Glutamatergic neuron (in vitro differentiated cells): ENCODE measurements at regions not wholly inside any gene's neighbourhood (a gene's known extent, or its start where the extent isn't known, plus 50 kb on each side); places are given as distances from the start of the nearest gene placed in this dataset.

Source experiments
- DNase-seq: peaks from one replicate; pipeline ENCODE4 v3.0.0; 2022
- H3K27ac Mint-ChIP-seq: one replicate; pipeline ENCODE4 v1.8.0; 2020; ENCODE audit warnings: mild to moderate bottlenecking, mixed read lengths, inconsistent platforms; ENCODE audit not compliant: unreplicated experiment
- H3K27me3 Mint-ChIP-seq: one replicate; pipeline ENCODE4 v1.8.0; 2020; ENCODE audit warnings: mild to moderate bottlenecking, moderate library complexity, mixed read lengths, inconsistent platforms; ENCODE audit not compliant: unreplicated experiment
- H3K36me3 Mint-ChIP-seq: one replicate; pipeline ENCODE4 v1.8.0; 2020; ENCODE audit warnings: mild to moderate bottlenecking, mixed read lengths, inconsistent platforms; ENCODE audit not compliant: unreplicated experiment
- H3K4me1 Mint-ChIP-seq: one replicate; pipeline ENCODE4 v1.8.0; 2020; ENCODE audit warnings: mild to moderate bottlenecking, low read depth, mixed read lengths, inconsistent platforms; ENCODE audit not compliant: unreplicated experiment
- H3K4me3 Mint-ChIP-seq: one replicate; pipeline ENCODE4 v1.8.0; 2020; ENCODE audit warnings: mild to moderate bottlenecking, mixed read lengths, inconsistent platforms; ENCODE audit not compliant: unreplicated experiment
- H3K9me3 Mint-ChIP-seq: one replicate; pipeline ENCODE4 v1.8.0; 2020; ENCODE audit warnings: mild to moderate bottlenecking, moderate library complexity, mixed read lengths, inconsistent platforms; ENCODE audit not compliant: unreplicated experiment
- CTCF ChIP-seq: fragments of 200-600 bp; sonication (generic); IDR thresholded peaks from one replicate; pipeline ENCODE4 v1.5.0; 2021; ENCODE audit not compliant: partially characterized antibody, unreplicated experiment

DNA sequence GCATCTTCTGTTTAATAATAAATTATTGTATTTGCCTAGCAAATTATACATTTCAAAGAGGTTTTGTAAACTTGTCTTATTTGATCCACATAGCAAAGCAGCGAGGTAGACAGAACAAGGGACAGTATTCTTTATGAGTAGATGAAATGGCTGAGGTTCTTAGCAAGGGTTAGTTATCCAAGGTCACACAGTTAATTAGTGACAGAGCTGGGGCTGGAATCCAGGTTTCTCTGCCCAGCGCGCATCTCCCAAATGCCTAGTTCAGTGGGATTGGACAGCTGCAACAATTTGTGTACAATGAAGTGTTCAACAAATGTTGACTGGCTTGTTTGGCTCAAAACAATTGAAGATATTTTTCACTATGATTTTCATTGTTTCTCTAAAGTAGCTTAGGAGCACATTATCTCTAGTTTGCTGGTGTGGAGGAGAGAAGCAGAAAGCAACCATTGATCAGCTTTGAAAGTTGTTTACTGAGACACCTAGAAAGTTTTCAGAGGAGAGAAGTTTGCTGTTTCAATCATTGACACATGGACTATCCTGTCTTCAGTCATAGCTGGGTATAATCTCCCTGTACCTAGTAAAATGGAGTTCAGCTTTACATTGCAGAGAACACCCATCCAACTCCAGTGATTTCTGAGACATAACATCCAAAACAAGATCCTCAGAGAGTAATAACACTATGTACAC lies 270.6 kb downstream of the FAT3 start:
- Mint-ChIP-seq H3K4me1 (no peaks in the 10 kb centered on the region), H3K27me3 (peaks cover 2% of the 10 kb centered on the region), H3K36me3 (no peaks in the 10 kb centered on the region), H3K4me3 (no peak overlapping the region), H3K27ac (no peak overlapping the region), H3K9me3 (no peaks in the 10 kb centered on the region)
- DNase-seq: no peak
- no peak for TF ChIP-seq CTCF

GRCh38 chr11:92500453-92500852 lies 275.8 kb downstream of the FAT3 start:
- H3K4me1 Mint-ChIP-seq: peaks cover 15% of the 10 kb centered on the region
- TF ChIP-seq CTCF: no peak
- no peaks in the 10 kb centered on the region for H3K27me3 Mint-ChIP-seq
- no peak for DNase-seq
- peaks cover 1% of the 10 kb centered on the region for H3K9me3 Mint-ChIP-seq
- no peaks in the 10 kb centered on the region for H3K36me3 Mint-ChIP-seq
- no peak overlapping the region for H3K27ac Mint-ChIP-seq
- H3K4me3 Mint-ChIP-seq: no peak overlapping the region

DNA sequence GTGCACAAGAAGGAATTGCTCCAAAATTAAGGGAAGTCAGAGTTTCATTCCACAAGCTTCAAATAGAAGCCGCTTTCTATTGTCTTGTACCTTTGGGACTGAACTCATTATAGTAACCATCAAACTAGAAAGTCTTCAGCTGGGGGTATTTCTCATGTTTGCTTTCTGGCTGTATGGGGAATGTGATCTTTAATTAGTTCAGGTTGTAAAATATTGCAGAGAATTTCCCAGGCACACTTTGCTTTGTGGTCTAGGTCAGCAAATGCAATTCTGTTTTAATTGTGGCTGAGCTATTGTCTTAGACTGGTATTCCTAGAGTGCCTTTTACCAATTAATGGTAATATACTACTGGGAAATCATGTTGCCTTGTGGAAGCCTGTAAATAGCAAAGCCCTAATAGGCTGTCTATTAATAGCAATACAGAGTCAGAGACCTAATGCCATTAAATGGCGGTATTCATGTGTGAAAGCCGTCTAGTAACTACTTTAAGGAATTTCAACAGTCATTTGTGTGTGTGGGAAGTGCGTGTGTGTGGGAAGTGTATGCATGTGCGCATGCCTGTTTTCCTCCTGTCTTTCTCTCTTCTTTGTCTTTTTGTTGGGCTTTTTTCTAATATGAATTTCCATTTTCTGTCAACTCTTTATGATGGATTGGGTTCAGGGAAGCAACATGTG lies 276.6 kb downstream of the FAT3 start:
- no peak for TF ChIP-seq CTCF
- no peak for DNase-seq
- Mint-ChIP-seq H3K9me3 (peaks cover 1% of the 10 kb centered on the region), H3K27me3 (no peaks in the 10 kb centered on the region), H3K27ac (no peak overlapping the region), H3K4me1 (peaks cover 15% of the 10 kb centered on the region), H3K4me3 (no peak overlapping the region), H3K36me3 (no peaks in the 10 kb centered on the region)

DNA sequence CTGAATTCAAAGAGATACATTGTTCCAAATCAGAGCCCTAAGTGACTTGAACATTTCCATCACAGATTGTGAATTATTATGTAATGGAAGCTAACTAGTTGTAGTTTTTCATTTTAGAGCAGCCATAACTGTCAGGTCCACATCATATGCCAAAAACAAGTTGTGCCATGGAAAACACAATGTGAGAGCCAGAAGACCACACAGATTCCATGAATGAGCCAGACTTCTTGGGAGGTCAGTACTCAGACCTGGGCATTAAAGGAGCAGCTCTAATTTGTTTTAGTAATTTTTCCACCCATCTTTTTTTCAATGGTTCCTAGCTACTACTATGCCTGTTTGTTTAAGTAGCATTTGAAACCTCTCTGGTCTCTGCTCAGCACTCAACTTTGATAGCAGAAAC lies 279.4 kb downstream of the FAT3 start:
- Mint-ChIP-seq H3K4me3 (no peak overlapping the region), H3K27me3 (no peaks in the 10 kb centered on the region), H3K4me1 (peaks cover 15% of the 10 kb centered on the region), H3K36me3 (no peaks in the 10 kb centered on the region), H3K27ac (no peak overlapping the region), H3K9me3 (peaks cover 1% of the 10 kb centered on the region)
- TF ChIP-seq CTCF: no peak
- DNase-seq: no peak

DNA sequence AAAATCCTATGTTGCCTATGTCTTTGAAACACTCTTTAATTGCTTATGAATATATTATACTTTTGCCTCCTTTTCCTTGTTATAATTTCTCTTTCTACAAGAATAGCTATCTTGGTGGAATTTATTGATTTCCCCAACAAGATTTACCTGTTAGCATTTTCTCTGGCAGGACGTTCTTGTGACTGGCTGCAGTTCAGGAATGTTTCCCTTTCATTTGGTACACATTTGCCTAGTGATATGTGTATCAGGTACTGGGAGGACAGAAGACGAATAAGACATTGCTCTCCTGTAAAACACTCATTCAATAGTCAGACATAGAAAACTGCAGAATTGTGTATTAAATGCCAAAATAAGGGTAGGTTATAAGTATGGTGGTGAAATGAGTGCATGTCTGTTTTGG lies 279.9 kb downstream of the FAT3 start:
- H3K27ac Mint-ChIP-seq: no peak overlapping the region
- TF ChIP-seq CTCF: no peak
- no peak for DNase-seq
- peaks cover 1% of the 10 kb centered on the region for H3K9me3 Mint-ChIP-seq
- H3K4me1 Mint-ChIP-seq: peaks cover 15% of the 10 kb centered on the region
- no peaks in the 10 kb centered on the region for H3K27me3 Mint-ChIP-seq
- H3K36me3 Mint-ChIP-seq: no peaks in the 10 kb centered on the region
- no peak overlapping the region for H3K4me3 Mint-ChIP-seq
